Bronchial epithelial cell (primary cell): ENCODE measurements at regions not wholly inside any gene's neighbourhood (a gene's known extent, or its start where the extent isn't known, plus 50 kb on each side); places are given as distances from the start of the nearest gene placed in this dataset.

ENCODE experiments used
- DNase-seq: peaks from one replicate; pipeline ENCODE4 v3.0.0-alpha.2; 2010; ENCODE audit warnings: low read depth
- FAIRE-seq: peaks from 2 replicates; lab custom pipeline; 2011; peaks lifted over from hg19 to GRCh38; lab: Jason Lieb, UNC
- H3K27me3 ChIP-seq: 2 replicates; pipeline ENCODE4 v1.5.1; 2011; ENCODE audit warnings: low read length; ENCODE audit not compliant: control insufficient read depth, insufficient read depth
- H3K36me3 ChIP-seq: 2 replicates; pipeline ENCODE4 v1.5.1; 2011; ENCODE audit warnings: low read length; ENCODE audit not compliant: control insufficient read depth, insufficient read depth
- H3K4me3 ChIP-seq: 2 replicates; pipeline ENCODE4 v1.5.1; 2011; ENCODE audit warnings: mild to moderate bottlenecking, low read depth, low read length, control low read depth
- CTCF ChIP-seq: IDR thresholded peaks from 2 replicates; pipeline ENCODE4 v1.5.1; 2011; ENCODE audit warnings: mild to moderate bottlenecking, moderate library complexity, low read length, control low read depth, inconsistent platforms; ENCODE audit not compliant: insufficient read depth, severe bottlenecking

- no peak for TF ChIP-seq CTCF
- H3K4me3 ChIP-seq: no peak overlapping the region
- FAIRE-seq: no peak
Measured at GRCh38 chr5:100249211-100249883, 285.8 kb upstream of the FAM174A start.

GRCh38 chr5:100232736-100233135, 302.4 kb upstream of the FAM174A start:
- TF ChIP-seq CTCF: no peak
- Histone ChIP-seq H3K4me3 (no peak overlapping the region), H3K36me3 (no peaks in the 10 kb centered on the region), H3K27me3 (no peaks in the 10 kb centered on the region)
- no peak for FAIRE-seq
- no peak for DNase-seq

More at GRCh38 chr5:100249211-100249883, 285.8 kb upstream of the FAM174A start:
- DNase-seq: no peak
- Histone ChIP-seq H3K36me3 (no peaks in the 10 kb centered on the region), H3K27me3 (no peaks in the 10 kb centered on the region)

- Histone ChIP-seq H3K36me3 (no peaks in the 10 kb centered on the region), H3K27me3 (no peaks in the 10 kb centered on the region), H3K4me3 (no peak overlapping the region)
- no peak for TF ChIP-seq CTCF
- FAIRE-seq (no peak), DNase-seq (no peak)
Measured at GRCh38 chr5:100188778-100189177, 346.4 kb upstream of the FAM174A start.

GRCh38 chr5:100188339-100188738, 346.8 kb upstream of the FAM174A start:
- Histone ChIP-seq H3K36me3 (no peaks in the 10 kb centered on the region), H3K27me3 (no peaks in the 10 kb centered on the region), H3K4me3 (no peak overlapping the region)
- no peak for FAIRE-seq
- no peak for TF ChIP-seq CTCF
- peak; percentile 1 for DNase-seq

GRCh38 chr5:100186181-100186580, 349.0 kb upstream of the FAM174A start:
- Histone ChIP-seq H3K4me3 (no peak overlapping the region), H3K36me3 (no peaks in the 10 kb centered on the region), H3K27me3 (no peaks in the 10 kb centered on the region)
- DNase-seq (no peak), FAIRE-seq (no peak)
- TF ChIP-seq CTCF: no peak

- H3K36me3 ChIP-seq: no peaks in the 10 kb centered on the region
- no peak for DNase-seq
- TF ChIP-seq CTCF: no peak
- no peak overlapping the region for H3K4me3 ChIP-seq
- no peak for FAIRE-seq
- H3K27me3 ChIP-seq: no peaks in the 10 kb centered on the region
Measured at GRCh38 chr5:100182402-100182801, 352.8 kb upstream of the FAM174A start.
